Lung (tissue), 11 donors: ENCODE measurements at regions not wholly inside any gene's neighbourhood (a gene's known extent, or its start where the extent isn't known, plus 50 kb on each side); places are given as distances from the start of the nearest gene placed in this dataset.

Experiments
- ATAC-seq: fragments of 200-7000 bp; cut with Tn5 transposase; one replicate; pipeline ENCODE4 v1.9.1; 2020; ENCODE audit warnings: moderate number of reproducible peaks; ENCODE audit not compliant: insufficient read depth, low FRiP score
- DNase-seq, 3 donors: peaks; one replicate each; pipeline ENCODE4 v3.0.0-alpha.2; 2013 to 2017
- H3K27ac ChIP-seq, 2 donors: one replicate each; pipeline ENCODE4 v1.5.1; 2013; ENCODE audit warnings: mild to moderate bottlenecking in 2 of 2, moderate library complexity in 2 of 2, control low read depth in 1 of 2, inconsistent platforms in 1 of 2, low read depth in 1 of 2, low read length in 1 of 2
- H3K27me3 ChIP-seq, 3 donors: one replicate each; pipeline ENCODE4 v1.5.1; 2013; ENCODE audit warnings: low read length in 2 of 3; ENCODE audit not compliant: control insufficient read depth in 3 of 3, insufficient read depth in 3 of 3
- H3K36me3 ChIP-seq, 4 donors: one replicate each; pipeline ENCODE4 v1.5.1; 2013; ENCODE audit warnings: low read length in 4 of 4, mild to moderate bottlenecking in 1 of 4, moderate library complexity in 1 of 4; ENCODE audit not compliant: control insufficient read depth in 4 of 4, insufficient read depth in 4 of 4
- H3K4me1 ChIP-seq, 5 donors: one replicate each; pipeline ENCODE4 v1.5.1; 2013; ENCODE audit warnings: low read length in 5 of 5, mild to moderate bottlenecking in 2 of 5, moderate library complexity in 1 of 5; ENCODE audit not compliant: control insufficient read depth in 5 of 5, insufficient read depth in 5 of 5
- H3K4me3 ChIP-seq: one replicate; pipeline ENCODE4 v1.5.1; 2013; ENCODE audit warnings: mild to moderate bottlenecking, control low read depth, moderate library complexity
- H3K9ac ChIP-seq, 2 donors: one replicate each; pipeline ENCODE4 v1.5.1; 2013; ENCODE audit warnings: low read length in 2 of 2, control low read depth in 1 of 2; ENCODE audit not compliant: insufficient read depth in 1 of 2
- H3K9me3 ChIP-seq, 4 donors: one replicate each; pipeline ENCODE4 v1.5.1; 2013; ENCODE audit warnings: low read length in 3 of 4, mild to moderate bottlenecking in 1 of 4, moderate library complexity in 1 of 4; ENCODE audit not compliant: control insufficient read depth in 4 of 4, insufficient read depth in 3 of 4
- CTCF ChIP-seq: IDR thresholded peaks from 2 replicates; pipeline ENCODE4 v1.5.1; 2012; ENCODE audit warnings: mild to moderate bottlenecking; ENCODE audit errors: control extremely low read depth, extremely low read depth
- WGBS, 2 donors: extraction: QIAGEN DNeasy Blood & Tissue Kit; methylation state at CpG; one replicate each; pipeline ENCODE4 v1.1.7; 2013; 5-methylcytosine and 5-hydroxymethylcytosine counted together
- donor health status: control.
- donor health status: control.
- donor health status: Bipolar disorder and iron deficiency.
- donor health status: healthy.
- donor health status: DM: yes; HTN: yes; CAD: no.

- H3K4me3 ChIP-seq = no peak overlapping the region
- peaks cover 0 to 3% (median 0%) of the 10 kb centered on the region in 5 donors for H3K4me1 ChIP-seq
- DNase-seq = no peak
- H3K36me3 ChIP-seq = no peaks in the 10 kb centered on the region
- peaks cover 0 to 2% (median 0%) of the 10 kb centered on the region in 4 donors for H3K9me3 ChIP-seq
- no peak for TF ChIP-seq CTCF
- H3K27ac ChIP-seq = no peak overlapping the region
- H3K9ac ChIP-seq = no peak overlapping the region
- no peak for ATAC-seq
- WGBS, 2 donors = 91 to 92% methylated on average over 25 of the region's 25 CpGs
- H3K27me3 ChIP-seq = peaks cover 0 to 4% (median 0%) of the 10 kb centered on the region in 3 donors
Measured at GRCh38 chr22:49010070-49010863, 817.4 kb downstream of the BRD1 start.

GRCh38 chr22:49009359-49010063 is 818.2 kb downstream of the BRD1 start:
- TF ChIP-seq CTCF = no peak
- Histone ChIP-seq H3K4me1 (no peaks in the 10 kb centered on the region), H3K27ac (no peak overlapping the region), H3K4me3 (no peak overlapping the region), H3K9ac (no peak overlapping the region), H3K9me3 (peaks cover 0 to 2% (median 0%) of the 10 kb centered on the region in 4 donors), H3K27me3 (peaks cover 0 to 5% (median 0%) of the 10 kb centered on the region in 3 donors), H3K36me3 (no peaks in the 10 kb centered on the region)
- DNase-seq (no peak), ATAC-seq (no peak)
- WGBS, 2 donors = 90 to 92% methylated on average over 12 of the region's 12 CpGs

- DNase-seq (no peak), ATAC-seq (no peak)
- peaks cover 0 to 5% (median 0%) of the 10 kb centered on the region in 3 donors for H3K27me3 ChIP-seq
- no peaks in the 10 kb centered on the region for H3K36me3 ChIP-seq
- H3K9me3 ChIP-seq = peaks cover 0 to 2% (median 0%) of the 10 kb centered on the region in 4 donors
- H3K4me1 ChIP-seq = no peaks in the 10 kb centered on the region
- no peak overlapping the region for H3K27ac ChIP-seq
- no peak overlapping the region for H3K4me3 ChIP-seq
- no peak for TF ChIP-seq CTCF
- H3K9ac ChIP-seq = no peak overlapping the region
- WGBS, 2 donors = 89 to 93% methylated on average over 18 of the region's 18 CpGs
Measured at GRCh38 chr22:49008682-49009235, 818.9 kb downstream of the BRD1 start.
